ENCODE measurements at regions not wholly inside any gene's neighbourhood (a gene's known extent, or its start where the extent isn't known, plus 50 kb on each side); places are given as distances from the start of the nearest gene placed in this dataset.

DNA sequence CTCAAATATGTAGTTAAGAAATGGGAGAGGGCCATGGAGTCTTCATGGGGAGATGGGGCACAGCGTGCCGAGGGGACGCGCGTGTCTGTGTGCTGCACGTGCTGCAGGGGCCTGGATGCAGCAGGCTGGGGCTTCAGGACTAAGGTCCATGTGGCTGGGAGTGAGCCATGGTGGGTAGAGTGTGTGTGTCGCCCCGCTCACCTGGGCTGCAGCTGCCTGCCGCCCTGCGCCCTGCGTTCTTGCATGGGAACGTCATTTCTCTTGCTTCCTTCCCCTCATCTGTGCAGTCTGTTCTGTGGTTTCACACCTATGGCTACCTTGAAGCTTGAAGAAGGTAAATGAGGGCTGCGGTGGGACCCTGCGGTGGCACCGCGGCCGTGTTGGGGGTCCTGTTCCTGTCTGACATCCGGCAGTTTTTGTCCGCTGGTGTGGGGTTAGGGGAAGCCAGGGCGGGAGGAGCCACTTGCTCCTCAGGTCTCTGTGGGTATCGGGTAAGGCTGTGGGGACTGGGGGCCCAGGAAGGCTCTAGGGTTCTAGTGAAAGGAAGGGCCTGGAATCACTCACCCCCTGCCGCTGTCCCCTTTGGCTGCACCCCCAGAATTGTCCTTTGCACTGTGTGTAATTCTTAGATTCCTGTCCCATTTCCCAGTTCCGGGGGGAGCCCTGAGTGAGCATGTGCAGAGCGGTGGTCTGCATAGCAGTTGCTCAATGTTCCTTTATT is 54.1 kb upstream of the HS6ST1 start:
- peak overlapping the region; percentile 72 for H3K27ac Mint-ChIP-seq
- H3K36me3 ChIP-seq, result no peaks in the 10 kb centered on the region
- H3K4me3 ChIP-seq, result no peak overlapping the region
- peaks cover 23% of the 10 kb centered on the region for H3F3A ChIP-seq (ENCODE audit: low read depth)
- H3K79me2 ChIP-seq (ENCODE audit: low read depth), result no peaks in the 10 kb centered on the region
- peaks cover 9% of the 10 kb centered on the region for H3K27me3 Mint-ChIP-seq (ENCODE audit: insufficient read depth, low read depth)
- H3K4me1 Mint-ChIP-seq, result peaks cover 49% of the 10 kb centered on the region
- no peaks in the 10 kb centered on the region for H3K9me3 Mint-ChIP-seq
- no peak for TF ChIP-seq EZH2phosphoT487 (IDR thresholded peaks at IDR 0.05)
- TF ChIP-seq, protein P1, sequence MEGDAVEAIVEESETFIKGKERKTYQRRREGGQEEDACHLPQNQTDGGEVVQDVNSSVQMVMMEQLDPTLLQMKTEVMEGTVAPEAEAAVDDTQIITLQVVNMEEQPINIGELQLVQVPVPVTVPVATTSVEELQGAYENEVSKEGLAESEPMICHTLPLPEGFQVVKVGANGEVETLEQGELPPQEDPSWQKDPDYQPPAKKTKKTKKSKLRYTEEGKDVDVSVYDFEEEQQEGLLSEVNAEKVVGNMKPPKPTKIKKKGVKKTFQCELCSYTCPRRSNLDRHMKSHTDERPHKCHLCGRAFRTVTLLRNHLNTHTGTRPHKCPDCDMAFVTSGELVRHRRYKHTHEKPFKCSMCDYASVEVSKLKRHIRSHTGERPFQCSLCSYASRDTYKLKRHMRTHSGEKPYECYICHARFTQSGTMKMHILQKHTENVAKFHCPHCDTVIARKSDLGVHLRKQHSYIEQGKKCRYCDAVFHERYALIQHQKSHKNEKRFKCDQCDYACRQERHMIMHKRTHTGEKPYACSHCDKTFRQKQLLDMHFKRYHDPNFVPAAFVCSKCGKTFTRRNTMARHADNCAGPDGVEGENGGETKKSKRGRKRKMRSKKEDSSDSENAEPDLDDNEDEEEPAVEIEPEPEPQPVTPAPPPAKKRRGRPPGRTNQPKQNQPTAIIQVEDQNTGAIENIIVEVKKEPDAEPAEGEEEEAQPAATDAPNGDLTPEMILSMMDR (IDR thresholded peaks at IDR 0.05), result no peak
- TF ChIP-seq EZH2 (IDR thresholded peaks at IDR 0.05), result no peak
- no peak overlapping the region for H3K9ac ChIP-seq
- no peak overlapping the region for H3K4me2 ChIP-seq
- no peak overlapping the region for H3K4me3 Mint-ChIP-seq
- H3K36me3 Mint-ChIP-seq, result no peaks in the 10 kb centered on the region
- H4K20me1 ChIP-seq (ENCODE audit: low read depth), result no peaks in the 10 kb centered on the region
- peaks cover 21% of the 10 kb centered on the region for H3K4me1 ChIP-seq
- H3K9me3 ChIP-seq (ENCODE audit: low read depth), result no peaks in the 10 kb centered on the region
- H2AFZ ChIP-seq (replicated peaks), result no peak overlapping the region
- H3K27me3 ChIP-seq, result no peaks in the 10 kb centered on the region
- no peak for DNase-seq (ENCODE audit: low spot score)
- no peak overlapping the region for H3K27ac ChIP-seq

DNA sequence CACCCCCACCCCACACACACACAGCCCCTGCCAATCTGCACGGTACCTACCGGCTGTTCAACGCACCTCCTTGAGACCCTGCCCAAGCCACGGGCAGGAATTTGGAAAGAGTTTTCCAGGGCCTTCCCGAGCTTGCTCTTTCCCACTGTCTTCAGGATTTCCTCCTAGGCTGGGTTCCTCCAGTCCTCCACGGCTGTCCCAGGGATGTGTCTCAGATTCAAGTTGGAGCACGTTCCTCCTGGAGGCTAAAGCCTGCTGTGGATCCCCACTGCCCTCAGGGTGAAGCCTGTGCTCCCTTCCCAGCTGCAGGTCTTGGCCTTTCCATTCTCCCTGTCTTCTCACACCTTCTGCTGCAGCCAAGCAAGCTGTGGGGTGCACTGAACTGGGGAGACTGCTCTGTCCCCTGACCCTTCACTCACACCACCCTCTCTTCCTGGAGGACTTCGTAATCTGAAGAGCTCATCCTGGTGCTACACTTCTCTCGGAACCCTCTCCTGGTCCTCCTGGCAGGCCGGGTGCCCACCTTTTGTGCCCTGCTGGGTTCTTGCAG is 54.9 kb upstream of the HS6ST1 start:
- Mint-ChIP-seq H3K4me1 (peaks cover 48% of the 10 kb centered on the region), H3K36me3 (no peaks in the 10 kb centered on the region), H3K27ac (peak overlapping the region; percentile 60), H3K9me3 (no peaks in the 10 kb centered on the region), H3K4me3 (no peak overlapping the region), H3K27me3 (ENCODE audit: insufficient read depth, low read depth) (peaks cover 11% of the 10 kb centered on the region)
- H3K9me3 ChIP-seq (ENCODE audit: low read depth), result no peaks in the 10 kb centered on the region
- no peaks in the 10 kb centered on the region for H3K36me3 ChIP-seq
- no peak for DNase-seq (ENCODE audit: low spot score)
- TF ChIP-seq EZH2 (IDR thresholded peaks at IDR 0.05), result no peak
- TF ChIP-seq, protein P1 (IDR thresholded peaks at IDR 0.05), result no peak
- TF ChIP-seq EZH2phosphoT487 (IDR thresholded peaks at IDR 0.05), result no peak
- no peaks in the 10 kb centered on the region for H3K27me3 ChIP-seq
- peaks cover 25% of the 10 kb centered on the region for H3K4me1 ChIP-seq
- H2AFZ ChIP-seq (replicated peaks), result no peak overlapping the region
- no peak overlapping the region for H3K4me3 ChIP-seq
- no peaks in the 10 kb centered on the region for H3K79me2 ChIP-seq (ENCODE audit: low read depth)
- no peak overlapping the region for H3K9ac ChIP-seq
- no peak overlapping the region for H3K27ac ChIP-seq
- no peaks in the 10 kb centered on the region for H4K20me1 ChIP-seq (ENCODE audit: low read depth)
- H3K4me2 ChIP-seq, result no peak overlapping the region
- peaks cover 18% of the 10 kb centered on the region for H3F3A ChIP-seq (ENCODE audit: low read depth)

DNA sequence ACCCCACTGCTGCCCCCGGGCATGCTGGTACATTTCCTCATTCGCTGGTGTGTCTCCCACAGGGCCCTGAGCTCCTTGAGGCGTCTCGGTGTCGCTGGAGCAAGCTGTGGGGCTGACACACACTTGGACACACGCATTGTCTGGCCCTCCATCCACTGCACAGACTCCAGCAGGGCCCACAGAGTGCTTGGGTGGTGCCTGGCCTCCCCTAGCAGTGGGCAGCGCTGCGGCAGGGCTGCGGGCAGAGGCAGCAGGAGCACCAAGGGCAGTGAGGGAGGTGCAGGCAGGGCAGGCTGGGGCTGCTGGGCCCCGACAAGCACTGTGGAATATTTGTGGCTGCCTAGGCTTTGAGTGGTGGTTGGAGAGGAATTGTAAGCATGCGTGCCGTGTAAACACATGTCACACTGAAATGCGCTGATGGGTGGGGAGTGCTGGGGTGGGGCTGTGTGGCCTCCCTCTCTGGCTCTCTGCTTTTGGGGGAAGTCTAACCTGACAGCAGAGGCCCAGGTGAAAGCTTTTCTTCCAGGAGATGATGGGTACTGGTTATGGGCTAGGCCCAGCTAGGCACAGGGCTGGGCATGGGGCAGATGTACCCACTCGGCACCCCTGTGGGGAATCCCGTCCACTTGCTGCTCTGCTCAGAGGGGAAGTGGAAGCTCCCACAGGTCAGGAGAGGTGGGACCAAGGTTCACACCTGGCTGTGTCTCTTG is 55.5 kb upstream of the HS6ST1 start:
- peaks cover 11% of the 10 kb centered on the region for H3K27me3 Mint-ChIP-seq (ENCODE audit: insufficient read depth, low read depth)
- H3K36me3 Mint-ChIP-seq, result no peaks in the 10 kb centered on the region
- TF ChIP-seq EZH2 (IDR thresholded peaks at IDR 0.05), result no peak
- TF ChIP-seq EZH2phosphoT487 (IDR thresholded peaks at IDR 0.05), result no peak
- TF ChIP-seq, protein P1 (IDR thresholded peaks at IDR 0.05), result no peak
- peaks cover 48% of the 10 kb centered on the region for H3K4me1 Mint-ChIP-seq
- H3K4me3 ChIP-seq, result no peak overlapping the region
- no peaks in the 10 kb centered on the region for H3K9me3 ChIP-seq (ENCODE audit: low read depth)
- no peaks in the 10 kb centered on the region for H3K36me3 ChIP-seq
- H3K4me3 Mint-ChIP-seq, result no peak overlapping the region
- no peaks in the 10 kb centered on the region for H3K27me3 ChIP-seq
- peaks cover 17% of the 10 kb centered on the region for H3F3A ChIP-seq (ENCODE audit: low read depth)
- no peak overlapping the region for H2AFZ ChIP-seq (replicated peaks)
- no peak for DNase-seq (ENCODE audit: low spot score)
- no peak overlapping the region for H3K27ac ChIP-seq
- H3K4me1 ChIP-seq, result peaks cover 23% of the 10 kb centered on the region
- H3K9me3 Mint-ChIP-seq, result no peaks in the 10 kb centered on the region
- no peak overlapping the region for H3K9ac ChIP-seq
- H3K79me2 ChIP-seq (ENCODE audit: low read depth), result no peaks in the 10 kb centered on the region
- H4K20me1 ChIP-seq (ENCODE audit: low read depth), result no peaks in the 10 kb centered on the region
- H3K4me2 ChIP-seq, result no peak overlapping the region
- H3K27ac Mint-ChIP-seq, result peak overlapping the region; percentile 57

Data from neural progenitor cell (in vitro differentiated cells).